ENCODE measurements at regions not wholly inside any gene's neighbourhood (a gene's known extent, or its start where the extent isn't known, plus 50 kb on each side); places are given as distances from the start of the nearest gene placed in this dataset.

DNA sequence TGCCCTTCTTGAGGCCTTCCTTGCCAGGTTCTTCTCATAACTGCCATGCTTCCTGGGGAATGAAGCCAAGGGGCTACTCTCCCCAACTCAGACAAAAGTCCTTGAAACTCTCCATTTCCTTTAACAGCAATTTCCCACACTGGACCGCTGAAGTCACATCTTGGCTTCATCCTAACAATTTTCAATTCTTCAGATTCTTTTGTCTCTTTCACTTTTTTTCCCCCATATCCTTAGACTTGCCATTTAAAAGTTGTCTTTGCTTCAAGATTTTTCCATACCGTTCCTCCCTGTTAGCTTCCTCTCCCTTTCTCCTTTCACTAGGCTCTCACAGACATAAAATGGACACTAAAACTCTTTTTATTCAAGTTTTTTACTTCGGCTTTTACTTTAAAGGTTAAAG is 93.1 kb upstream of the ITGA1 start:
- no peak for TF ChIP-seq ZFX (IDR thresholded peaks at IDR 0.05)
- TF ChIP-seq, protein P1, sequence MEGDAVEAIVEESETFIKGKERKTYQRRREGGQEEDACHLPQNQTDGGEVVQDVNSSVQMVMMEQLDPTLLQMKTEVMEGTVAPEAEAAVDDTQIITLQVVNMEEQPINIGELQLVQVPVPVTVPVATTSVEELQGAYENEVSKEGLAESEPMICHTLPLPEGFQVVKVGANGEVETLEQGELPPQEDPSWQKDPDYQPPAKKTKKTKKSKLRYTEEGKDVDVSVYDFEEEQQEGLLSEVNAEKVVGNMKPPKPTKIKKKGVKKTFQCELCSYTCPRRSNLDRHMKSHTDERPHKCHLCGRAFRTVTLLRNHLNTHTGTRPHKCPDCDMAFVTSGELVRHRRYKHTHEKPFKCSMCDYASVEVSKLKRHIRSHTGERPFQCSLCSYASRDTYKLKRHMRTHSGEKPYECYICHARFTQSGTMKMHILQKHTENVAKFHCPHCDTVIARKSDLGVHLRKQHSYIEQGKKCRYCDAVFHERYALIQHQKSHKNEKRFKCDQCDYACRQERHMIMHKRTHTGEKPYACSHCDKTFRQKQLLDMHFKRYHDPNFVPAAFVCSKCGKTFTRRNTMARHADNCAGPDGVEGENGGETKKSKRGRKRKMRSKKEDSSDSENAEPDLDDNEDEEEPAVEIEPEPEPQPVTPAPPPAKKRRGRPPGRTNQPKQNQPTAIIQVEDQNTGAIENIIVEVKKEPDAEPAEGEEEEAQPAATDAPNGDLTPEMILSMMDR (conservative IDR thresholded peaks at IDR 0.05): no peak
- no peak overlapping the region for H3K27ac ChIP-seq

DNA sequence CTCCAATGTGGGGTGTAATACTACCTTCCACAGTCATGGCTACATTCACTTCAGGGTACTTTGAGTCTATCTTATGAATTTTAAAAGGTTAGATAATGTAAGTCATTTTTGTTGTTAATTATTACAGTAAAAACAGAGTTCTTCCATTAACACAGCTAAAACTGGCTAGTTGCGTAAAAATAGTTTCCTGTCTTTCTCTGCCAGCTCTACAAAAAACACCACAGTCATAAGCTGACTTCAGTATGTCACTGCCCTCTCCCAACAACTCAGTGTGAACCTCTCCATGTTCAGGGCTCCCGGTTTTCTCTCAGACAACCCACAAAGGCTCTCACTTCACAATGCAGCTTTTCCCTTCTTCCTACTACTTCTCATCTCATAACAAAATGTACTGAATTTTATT is 84.8 kb upstream of the ITGA1 start:
- TF ChIP-seq, protein P1 (conservative IDR thresholded peaks at IDR 0.05): no peak
- no peak for TF ChIP-seq ZFX (IDR thresholded peaks at IDR 0.05)
- H3K27ac ChIP-seq: no peak overlapping the region

DNA sequence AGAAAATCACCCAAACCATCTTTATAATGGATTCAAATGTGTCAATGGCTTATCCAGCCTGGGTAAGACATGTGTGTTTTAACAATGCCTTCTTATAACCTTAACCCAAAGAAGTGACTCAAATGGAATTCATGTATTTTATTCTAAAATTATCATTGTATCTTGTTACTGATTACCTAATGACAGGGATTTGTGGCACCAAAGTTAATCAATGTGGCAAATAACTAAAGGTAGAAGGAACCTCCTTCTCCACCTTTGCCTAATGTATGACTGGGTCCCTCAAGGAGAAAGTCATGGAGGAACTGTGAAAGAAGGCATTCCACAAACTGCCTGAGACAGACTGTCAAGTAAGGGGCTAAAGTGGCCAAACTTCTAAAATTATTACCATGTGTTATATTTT is 84.4 kb upstream of the ITGA1 start:
- no peak overlapping the region for H3K27ac ChIP-seq
- TF ChIP-seq, protein P1 (conservative IDR thresholded peaks at IDR 0.05): no peak
- TF ChIP-seq ZFX (IDR thresholded peaks at IDR 0.05): no peak

DNA sequence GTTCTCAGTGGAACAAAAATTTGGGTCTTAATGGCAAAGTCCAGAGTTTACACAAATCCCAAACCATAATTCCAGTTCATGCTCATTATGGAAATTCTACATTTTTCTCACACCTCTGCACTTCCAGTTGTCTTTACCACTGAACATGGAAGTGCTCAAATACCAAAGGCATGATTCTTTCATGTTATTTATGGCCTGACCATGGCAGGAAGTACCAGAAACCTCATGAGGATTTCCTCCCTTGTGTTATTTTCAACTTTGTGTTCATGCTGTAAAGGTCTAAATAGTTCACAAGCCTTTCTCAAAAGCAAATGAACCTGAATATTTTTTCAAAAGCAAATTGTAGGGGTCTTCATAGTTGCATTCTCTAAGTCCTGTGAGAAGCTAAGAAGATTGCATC is 82.0 kb upstream of the ITGA1 start:
- H3K27ac ChIP-seq: no peak overlapping the region
- TF ChIP-seq ZFX (IDR thresholded peaks at IDR 0.05): no peak
- TF ChIP-seq, protein P1 (conservative IDR thresholded peaks at IDR 0.05): no peak

DNA sequence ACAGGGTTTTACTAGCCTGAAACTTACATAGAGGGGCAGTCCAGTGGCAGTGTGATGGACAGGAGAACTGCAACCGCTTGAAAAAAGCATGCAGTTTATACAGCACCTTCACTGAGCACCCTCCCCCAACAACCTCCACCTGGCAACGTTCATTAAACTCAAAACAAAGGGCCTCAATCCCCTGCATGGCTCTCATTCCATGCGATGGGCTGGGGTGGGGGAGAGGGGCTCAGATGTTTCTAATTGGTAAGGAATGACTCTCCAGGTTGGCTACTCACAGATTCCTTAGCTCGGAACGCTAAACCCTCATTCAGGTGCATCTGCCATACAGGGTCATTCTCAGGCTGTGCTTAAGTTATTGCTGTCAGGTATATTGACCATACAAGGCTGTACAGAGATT is 80.9 kb upstream of the ITGA1 start:
- no peak overlapping the region for H3K27ac ChIP-seq
- TF ChIP-seq, protein P1 (conservative IDR thresholded peaks at IDR 0.05): no peak
- no peak for TF ChIP-seq ZFX (IDR thresholded peaks at IDR 0.05)

DNA sequence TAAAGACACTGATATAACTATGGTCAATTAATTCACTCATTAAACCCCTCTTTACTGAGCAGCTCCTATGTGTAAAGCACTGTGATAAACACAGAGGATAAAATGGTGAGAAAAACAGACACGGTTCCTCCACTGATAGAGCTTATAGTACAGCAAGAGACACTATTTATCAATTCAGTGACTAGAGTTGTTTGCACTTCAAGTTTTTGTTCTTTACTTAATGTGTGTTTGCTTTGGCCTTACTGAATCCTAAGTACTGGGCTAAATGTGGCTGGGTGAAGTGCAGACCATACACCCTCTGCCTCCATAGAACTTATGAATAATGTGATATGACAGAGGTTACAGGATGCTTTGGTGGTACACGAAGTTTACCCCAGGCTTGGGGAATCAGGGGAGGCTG is 80.1 kb upstream of the ITGA1 start:
- TF ChIP-seq, protein P1 (conservative IDR thresholded peaks at IDR 0.05): no peak
- TF ChIP-seq ZFX (IDR thresholded peaks at IDR 0.05): no peak

DNA sequence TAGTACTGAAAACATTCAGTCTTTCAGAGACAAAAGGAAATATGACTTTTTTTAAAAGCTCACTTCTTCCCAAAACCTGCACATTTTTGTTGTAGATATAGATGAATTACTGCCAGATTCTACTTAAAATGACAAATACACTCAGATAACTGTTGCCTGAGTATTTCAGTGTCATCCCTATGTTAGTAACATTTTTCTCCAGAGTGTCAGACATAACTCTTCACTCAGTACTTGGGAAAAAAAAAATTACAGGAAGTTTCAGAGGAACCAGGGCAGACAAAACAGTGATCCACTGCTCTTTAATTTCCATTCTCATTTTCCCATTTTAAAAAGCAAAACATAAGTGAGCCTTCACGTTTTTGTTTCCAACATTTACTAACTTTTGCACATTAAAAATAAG is 79.3 kb upstream of the ITGA1 start:
- TF ChIP-seq ZFX (IDR thresholded peaks at IDR 0.05): no peak
- TF ChIP-seq, protein P1 (conservative IDR thresholded peaks at IDR 0.05): no peak
- no peak overlapping the region for H3K27ac ChIP-seq

More for the DNA sequence above, 80.1 kb upstream of the ITGA1 start:
- H3K27ac ChIP-seq: no peak overlapping the region

Data from C4-2B (cell line).